ELF-1 (cell line): ENCODE measurements at regions not wholly inside any gene's neighbourhood (a gene's known extent, or its start where the extent isn't known, plus 50 kb on each side); places are given as distances from the start of the nearest gene placed in this dataset.
"Not testable (repeated sequence)": the region's sequence is repeated elsewhere in the genome, so short reads cannot be mapped to it uniquely, and the experiment has no call there.

Source experiments
- DNase-seq: peaks from one replicate; pipeline ENCODE4 v3.0.0-alpha.2; 2016; ENCODE audit warnings: low read depth, low spot score

DNA sequence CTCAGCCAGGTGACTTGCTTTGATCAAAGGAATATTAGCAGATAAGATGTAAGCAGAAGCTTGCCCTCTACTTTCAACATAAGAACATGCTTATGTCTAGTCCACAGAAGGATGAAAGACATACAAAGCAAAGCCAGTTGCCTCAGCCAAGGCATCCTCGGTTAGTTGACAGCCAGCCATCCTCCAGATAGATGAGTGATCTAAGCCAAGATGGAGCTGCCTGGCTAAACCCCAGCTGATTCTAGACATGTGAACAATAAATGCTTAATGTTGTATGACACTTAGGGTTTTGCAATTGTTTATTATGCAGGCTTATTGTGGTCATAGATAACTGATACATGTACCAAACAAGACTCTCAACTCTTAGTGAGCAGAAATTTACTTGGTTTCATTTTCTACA, 157.6 kb upstream of the TMTC2 start:
- DNase-seq, result no peak

DNA sequence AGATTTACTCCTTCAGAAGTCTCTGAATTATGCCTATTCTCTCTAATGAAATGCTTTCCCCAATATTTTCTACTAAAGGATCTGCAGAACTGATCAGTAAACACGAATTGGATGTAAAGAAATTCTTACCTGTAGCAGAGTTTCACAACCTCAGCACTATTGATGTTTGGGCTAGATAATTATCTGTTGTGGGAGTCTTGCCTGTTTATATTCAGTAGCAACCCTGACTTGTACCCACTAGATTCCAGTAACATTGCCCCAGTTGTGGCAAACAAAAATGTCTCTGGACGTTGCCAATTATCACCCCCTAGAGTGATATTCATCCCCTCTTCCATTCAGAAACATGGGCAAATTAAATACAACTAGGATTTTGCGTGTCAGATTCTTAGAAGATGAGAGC, 156.8 kb upstream of the TMTC2 start:
- no peak for DNase-seq

DNA sequence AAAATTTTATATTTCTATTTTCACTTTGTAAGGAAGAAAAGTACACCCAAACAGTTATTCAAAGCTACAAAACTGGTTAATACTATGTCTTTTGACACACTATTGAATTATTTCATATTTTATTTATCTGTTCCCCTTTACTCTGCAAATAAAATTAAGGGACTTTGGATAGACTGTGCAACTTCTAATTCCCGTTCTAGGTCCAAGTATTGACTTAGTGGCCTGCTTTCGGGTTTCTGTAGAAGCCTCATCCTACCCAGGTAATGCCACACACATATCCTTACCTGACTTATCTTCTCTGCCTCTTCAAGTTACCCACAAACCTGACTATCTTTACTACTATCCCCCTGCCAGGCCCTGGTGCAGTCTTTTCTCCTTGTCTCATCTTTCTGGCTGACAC, 156.3 kb upstream of the TMTC2 start:
- DNase-seq, result no peak

DNA sequence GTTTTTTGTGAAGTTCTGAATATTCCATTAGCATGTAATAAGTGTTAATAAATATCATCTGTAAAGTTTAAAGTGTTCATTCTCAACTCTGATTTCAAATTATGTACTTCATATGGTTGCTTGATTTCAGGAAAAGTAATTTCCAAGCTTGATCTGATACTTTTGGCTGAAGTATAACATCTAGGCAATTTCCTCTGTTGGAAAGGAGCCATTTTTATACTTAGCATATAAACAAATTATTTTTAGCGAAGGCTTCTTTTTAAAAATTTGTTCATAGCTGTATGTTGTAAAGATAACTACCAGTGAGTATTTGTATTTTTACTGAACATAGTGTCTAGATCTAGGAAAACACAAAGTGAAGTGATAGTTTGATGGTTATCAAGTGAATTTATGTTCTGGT, 153.4 kb upstream of the TMTC2 start:
- no peak for DNase-seq

DNA sequence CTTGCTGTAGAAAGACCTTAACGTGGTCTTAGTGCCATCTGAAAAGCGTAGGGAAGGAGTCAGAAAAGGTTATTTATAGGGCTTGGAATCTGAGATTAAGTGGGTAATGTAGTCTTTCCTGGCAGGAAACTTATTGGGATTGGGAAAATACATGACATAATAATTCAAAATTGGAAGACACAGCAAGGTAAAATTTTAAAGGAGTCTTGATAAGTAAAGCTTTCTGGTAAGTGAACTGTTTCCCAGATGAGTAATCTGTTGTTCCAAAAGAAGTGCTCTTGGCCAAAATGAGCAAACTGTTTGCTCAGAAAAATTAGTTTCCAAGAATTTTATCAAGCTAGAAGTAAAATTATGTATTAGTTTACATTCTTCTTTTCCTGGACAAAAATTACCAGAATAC, 149.3 kb upstream of the TMTC2 start:
- no peak for DNase-seq

DNA sequence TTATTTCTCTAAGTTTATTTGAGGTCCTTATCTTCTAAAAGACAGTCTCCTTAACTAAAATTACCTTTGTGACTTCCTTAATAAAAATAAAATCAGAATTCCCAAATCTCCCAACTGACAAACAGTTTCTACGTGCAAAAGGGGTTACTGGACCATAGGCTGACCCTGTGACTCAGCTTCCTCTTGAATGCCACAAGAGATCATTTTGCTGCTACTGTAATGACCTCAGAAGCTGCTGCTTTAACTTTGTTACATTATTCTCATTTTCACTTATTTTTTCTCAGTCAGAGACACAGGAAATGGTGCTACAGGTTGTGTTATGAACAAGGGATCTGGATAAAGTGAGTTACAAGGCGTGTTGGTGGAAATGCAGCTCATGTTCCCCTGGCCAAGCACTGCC, 132.2 kb upstream of the TMTC2 start:
- no peak for DNase-seq

DNA sequence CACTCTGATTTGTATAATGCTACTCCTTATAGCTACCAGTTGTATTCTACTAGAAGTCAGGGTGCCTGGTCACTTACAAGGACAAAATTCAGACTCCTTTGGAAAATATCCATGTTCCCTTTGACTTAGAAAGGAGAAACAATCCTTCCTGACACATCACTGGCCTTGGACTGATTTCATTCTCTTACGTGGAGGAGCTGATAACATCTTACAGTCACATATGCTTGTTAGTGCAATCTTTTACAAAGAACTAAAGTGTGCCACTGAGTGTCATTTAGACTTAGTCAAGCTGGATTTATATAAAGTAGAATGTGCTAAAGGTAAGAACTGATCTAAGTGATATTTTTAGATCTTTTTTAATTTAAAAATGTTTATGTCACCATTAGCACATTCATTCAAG, 131.0 kb upstream of the TMTC2 start:
- no peak for DNase-seq

DNA sequence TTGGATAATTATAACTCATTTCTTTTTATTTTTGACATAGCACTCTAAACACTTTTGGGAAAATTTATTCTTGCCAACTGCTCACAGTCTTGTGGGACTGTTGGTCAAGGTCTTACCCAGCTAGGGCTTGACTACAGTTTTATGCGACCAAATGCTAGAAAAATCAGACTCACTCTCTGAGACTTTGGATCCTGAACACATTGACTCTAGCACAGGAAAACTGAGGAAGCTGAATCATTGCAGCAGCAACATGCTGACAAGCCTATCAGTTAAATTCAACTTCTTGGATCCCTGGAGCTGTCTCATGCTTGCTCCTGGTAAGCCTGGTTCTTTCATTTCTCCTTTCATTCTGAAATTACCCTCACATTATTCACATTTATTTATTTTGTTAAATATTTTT, 120.7 kb upstream of the TMTC2 start:
- no peak for DNase-seq

DNA sequence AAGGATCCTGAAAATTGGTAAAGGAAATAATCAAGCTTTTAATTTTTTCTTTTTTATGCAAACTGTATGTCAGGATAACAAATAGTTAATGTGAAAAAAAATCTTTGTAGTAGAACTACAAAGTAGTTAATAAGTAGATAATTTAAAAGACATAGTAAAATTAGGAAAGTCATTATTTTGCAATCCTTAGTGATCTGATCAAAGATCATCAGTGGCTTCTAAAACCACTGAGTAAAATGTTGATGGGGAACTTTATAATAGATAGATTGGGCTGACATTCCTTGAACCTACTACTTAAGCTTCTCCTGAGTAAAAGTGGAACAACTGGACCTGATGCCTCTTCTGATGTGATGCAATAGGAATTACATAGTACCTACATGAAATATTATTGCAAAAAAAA, 119.0 kb upstream of the TMTC2 start:
- no peak for DNase-seq

DNA sequence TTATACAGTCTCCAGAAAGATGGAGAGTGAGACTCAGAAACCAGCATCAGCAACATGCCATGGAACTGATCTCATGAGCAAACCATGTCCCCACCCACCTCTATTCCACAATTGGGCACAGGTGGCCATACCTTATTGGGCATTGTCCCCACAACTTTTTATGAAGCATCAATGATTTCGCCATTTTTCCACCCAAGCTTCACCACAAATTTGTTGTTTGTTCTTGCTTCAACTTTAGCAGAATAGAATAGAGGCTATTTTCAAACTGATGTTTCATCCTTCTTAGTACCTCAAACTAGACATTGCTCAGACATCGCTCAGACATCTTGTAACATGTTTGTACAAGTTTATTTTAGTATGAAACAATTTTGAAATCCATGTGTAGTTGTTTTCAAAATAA, 112.5 kb upstream of the TMTC2 start:
- DNase-seq, result no peak

DNA sequence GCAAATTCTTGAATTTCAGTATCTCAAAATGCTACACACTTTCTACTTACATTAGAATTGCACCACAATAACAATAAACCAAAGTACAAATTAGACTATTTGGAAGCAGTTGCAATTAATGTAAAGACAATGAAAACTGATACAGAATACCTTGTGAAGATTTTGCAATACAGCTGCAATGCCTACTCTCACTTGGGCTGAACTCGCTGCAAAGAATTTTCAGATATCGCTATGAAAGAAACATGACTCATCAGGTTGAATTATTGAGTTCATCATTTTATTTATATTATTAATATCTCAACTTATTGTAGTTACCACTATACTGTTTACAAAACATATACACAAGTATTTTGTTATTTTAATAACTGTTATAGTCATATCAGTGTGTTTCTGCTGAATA, 108.0 kb upstream of the TMTC2 start:
- no peak for DNase-seq

DNA sequence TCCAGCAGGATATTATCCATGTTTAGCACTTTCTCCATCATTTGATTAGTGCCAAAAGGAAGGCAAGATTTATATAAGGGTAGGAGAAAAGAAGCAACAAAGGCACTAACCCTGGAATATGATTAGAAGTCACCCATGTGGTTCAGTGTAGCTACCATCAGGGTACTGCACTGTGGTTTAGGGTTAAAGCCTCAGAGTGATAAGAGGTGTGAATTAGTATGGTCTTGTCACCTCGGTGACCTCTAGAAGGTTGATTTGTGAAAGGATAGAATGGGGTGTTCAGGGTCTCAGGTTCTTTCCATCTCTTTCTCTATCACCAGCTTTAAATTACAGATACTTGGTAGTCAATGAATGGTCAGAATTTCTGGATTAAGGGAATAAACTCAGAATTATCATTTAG, 103.0 kb upstream of the TMTC2 start:
- DNase-seq, result no peak

DNA sequence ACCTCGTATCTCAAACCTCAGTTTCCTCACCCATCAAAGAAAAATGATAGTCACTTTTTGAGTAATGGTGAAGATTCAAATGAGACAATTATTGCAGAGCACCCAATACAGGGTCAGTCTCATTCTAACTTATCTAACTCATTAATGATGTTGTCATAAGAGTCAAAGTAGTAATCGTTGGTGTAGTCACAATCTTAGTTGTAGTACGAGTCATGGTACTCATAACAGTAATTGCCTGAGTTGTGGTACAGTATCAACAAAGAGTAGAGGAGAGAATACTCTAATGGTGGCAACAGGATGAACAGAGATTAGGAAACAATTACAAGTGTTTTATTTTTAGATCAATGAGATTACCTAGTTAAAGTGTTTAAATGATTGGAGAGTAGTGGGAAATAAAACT, 93.6 kb upstream of the TMTC2 start:
- DNase-seq, result no peak

DNA sequence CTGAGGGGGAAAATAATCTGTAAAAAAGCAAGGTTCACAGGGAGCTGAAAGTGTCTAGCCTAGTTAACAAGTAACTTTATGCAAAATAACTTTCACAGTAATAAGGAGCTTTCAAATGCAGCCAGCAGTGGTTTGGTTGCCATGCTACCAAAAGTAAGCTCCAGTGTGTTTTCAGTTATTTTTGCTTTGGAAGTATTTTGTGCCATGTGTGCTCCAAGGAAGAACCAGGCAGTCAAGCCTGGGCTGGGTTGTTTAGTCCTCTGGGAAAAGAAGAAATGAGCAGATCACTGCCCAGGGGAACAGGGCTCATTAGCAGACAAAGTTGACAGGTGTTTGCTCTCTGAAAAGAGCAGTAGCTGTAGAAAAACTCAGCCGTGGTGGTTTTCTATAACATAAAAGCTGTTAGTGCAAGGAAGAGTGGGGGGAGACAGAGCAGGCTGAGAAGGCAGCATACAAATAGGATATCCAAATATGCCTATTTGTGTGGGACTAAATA, 92.8 kb upstream of the TMTC2 start:
- DNase-seq, result no peak

DNA sequence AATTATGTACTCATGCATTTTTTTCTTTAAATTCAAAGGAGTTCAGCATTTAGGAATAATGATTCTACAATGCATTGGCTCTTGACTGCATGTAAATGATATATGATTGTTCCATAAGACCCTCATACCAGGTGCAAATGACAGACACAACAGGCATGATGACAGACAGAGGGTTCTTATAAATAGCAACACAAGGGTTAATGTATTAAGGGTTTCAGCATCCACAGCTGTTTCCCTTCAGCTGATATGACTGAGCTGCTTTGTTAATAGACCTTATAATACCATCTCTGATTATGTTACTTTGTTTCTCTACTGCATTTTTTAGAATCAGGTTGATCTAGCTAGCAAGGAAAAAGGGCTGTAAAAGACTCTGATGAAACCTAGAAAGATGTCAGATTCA, 90.8 kb upstream of the TMTC2 start:
- DNase-seq, result no peak

DNA sequence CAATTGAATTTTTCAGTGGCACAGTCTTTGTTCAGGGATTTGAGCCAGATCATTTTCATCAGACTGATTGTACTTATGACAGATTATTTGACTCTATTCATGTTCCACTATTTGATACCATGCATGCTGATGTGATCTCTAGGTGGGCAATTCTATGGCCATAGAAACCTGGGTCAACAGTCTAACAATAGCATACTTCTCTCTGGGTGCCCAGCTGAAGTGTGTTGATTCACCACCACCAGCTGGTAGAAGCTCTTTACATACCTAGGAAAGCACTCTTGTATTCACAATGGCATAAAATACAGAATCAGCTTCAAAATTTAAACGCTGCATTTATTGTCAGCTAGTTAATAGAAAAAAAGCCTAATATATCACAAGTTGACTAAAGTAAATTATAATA, 90.2 kb upstream of the TMTC2 start:
- no peak for DNase-seq

DNA sequence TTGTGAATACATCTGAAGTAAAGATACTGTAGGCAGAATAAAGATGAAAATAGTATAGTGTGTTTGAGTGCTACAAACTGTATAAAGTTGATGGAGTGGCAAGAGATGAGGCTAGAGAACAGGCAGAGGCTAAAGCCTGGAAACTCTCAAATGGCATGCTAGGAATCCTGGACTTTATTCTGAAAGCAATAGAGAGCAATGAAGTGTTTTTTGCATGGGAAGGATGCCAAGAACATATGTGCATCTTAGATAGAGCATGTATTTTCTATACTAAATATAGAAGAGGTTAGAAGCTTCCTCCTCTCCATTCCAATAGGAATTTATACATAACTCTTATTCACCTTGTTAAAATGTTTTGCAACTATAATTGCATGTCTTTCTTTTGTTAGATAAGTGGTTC, 86.3 kb upstream of the TMTC2 start:
- DNase-seq, result no peak

DNA sequence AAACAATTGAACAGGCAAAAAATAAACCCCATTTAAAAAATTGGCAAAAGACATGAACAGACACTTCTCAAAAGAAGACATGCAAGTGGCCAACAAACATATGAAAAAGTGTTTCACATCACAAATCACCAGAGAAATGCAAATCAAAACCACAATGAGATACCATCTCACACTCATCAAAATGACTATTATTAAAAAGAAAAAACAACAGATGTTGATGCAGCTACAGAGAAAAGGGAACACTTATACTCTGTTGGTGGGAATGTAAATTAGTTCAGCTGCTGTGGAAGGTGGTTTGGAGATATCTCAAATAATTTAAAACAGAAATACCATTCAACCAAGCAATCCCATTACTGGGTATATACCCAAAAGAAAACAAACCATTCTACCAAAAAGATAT, 83.1 kb upstream of the TMTC2 start:
- not testable (repeated sequence) for DNase-seq

DNA sequence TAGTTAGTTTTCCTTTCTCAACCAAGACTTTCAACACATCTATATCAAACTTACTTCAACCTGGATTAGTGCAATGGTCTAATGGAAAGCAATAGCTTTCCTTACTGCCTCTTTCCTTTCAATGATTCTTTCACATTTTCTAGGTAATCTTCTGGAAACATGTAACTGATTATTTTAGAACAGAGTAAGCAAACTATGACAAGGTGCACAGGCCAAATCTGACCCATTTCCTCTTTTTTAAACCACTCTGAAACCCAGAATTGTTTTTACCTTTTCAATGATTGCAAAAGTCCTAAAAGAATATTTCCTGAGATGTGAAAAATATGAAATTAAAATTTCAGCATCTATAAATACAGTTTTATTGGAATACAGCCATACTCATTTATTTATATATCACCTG, 81.6 kb upstream of the TMTC2 start:
- DNase-seq, result no peak

DNA sequence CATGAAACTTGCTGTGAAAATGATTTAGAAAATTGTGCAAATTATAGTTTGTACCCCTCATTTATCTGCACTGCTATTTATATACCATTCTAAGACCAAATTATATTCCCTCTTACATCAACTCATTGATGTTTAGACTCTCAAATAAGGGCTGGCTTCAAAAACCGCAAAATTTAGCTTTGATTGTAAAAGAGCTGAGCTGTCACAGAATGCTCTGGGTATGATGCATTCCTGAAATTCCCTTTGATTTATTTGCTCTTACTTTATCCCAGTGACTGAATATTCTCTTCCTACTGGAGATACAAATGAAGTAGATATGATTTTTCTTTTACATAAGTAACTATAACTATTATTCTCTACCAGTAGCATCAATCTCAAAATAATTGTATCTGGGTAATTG, 78.0 kb upstream of the TMTC2 start:
- DNase-seq, result no peak

DNA sequence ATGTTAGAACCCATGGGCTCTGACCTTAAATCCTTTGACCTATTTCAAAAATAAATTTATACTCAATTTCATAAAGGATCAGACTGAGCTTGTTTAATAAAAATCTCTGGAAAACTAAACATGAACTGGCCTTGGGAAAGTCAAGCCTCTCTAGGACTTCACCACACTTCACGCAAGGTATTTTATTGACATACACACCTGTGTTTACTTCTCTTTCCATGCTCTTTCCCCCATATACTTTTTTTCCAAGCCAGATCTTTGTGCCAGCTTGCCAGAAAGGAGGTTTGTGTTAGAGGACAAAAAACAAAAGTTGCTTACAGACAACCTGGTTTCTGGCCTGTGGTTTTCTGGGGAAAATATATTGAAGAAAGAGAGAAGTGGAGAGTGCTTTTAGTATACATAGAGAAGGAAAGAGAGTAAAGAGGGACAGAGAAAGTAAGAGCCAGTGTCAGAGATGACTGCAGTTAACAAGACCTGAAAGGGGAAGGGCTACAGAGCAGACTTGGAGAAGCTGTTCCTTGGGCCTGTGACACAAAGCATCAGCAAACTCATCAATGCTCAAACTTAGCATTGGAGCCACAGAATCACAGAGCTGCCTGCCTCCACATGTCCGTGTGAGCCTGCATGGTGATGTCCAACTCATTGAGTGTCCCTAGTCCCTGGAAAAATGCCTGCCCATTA, 77.3 kb upstream of the TMTC2 start:
- no peak for DNase-seq

DNA sequence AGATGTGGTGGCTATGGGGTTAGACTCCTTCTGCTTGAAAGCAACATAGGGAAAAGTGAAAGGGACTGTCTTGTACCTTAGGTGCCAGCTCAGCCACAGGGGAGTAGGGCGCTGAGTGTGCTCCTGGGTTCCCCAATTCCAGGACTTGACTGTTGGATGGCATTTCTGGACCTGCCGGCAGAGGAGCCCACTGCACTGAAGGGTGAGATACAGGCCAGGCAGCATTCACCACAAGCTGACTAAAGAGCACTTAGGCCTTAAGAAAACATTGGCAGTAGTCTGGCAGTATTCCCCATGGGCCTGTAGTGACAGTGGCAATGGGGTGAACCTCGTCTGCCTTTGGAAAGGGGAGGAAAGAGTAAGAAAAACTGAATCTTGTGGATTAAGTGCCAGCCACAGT, 67.1 kb upstream of the TMTC2 start:
- no peak for DNase-seq

DNA sequence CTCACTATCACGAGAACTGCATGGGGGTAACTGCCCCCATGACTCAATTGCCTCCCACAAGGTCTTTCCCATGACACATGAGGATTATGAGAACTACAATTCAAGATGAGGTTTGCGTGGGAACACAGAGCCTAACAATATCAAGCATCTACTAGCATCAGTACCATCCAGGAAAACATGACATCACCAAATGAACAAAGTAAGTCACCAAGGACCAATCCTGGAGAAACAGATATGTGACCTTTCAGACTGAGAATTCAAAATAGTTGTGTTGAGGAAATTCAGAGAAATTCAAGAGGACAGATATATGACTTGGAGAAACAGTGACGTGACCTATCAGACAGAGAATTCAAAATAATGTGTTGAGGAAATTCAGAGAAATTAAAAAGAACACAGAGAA, 65.8 kb upstream of the TMTC2 start:
- DNase-seq, result no peak

DNA sequence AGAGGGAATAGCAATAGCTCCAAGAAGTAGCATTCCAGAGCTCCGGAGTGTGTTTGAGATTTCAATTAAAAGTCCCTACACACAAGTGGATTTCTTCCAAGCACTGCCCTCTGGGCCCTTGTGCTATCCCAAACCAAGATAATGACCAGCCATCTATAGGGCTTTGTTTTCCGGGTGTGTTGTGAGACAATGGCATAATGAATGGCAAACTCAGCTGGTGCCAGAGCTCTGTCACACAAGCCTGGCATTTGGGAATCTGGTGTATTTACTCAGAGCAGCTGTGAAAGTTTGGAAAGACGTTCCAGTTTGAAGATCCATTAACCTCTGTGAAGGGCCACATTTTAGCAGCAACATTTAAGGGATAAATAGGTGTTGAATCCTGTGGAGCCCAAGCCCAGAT, 61.2 kb upstream of the TMTC2 start:
- DNase-seq, result peak; percentile 23
